ENCODE measurements at regions not wholly inside any gene's neighbourhood (a gene's known extent, or its start where the extent isn't known, plus 50 kb on each side); places are given as distances from the start of the nearest gene placed in this dataset.
"Not testable (repeated sequence)": the region's sequence is repeated elsewhere in the genome, so short reads cannot be mapped to it uniquely, and the experiment has no call there.

DNA sequence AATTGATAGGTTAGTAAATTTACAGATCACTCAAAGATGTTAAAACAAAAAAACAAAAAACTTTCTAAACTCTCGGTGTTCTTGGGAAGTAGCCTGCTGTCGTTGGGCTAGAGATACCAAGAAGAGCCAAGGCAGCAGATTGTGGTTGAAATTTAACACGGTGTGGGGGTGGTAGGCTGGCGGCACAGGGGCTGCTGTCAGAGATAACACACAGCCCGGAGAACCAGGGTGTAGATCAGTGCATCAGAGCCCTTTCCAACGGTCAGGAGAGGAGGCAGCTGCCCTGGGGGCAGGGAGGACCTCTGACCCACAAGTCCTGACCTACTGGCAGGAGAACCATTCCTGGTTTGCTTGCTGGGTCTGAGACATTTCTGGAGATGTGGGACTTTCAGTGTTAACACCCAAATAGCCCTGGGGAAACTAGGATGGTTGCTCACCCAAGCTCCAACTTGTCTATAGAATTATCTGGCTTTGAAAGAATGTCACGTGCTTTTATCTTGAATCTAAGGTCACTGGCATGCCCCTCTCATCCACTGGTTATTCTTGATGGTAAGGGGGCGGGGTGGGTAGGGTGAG, 205.2 kb upstream of the PLGLB2 start:
- DNase-seq (ENCODE audit: low read depth): peak; percentile 2

DNA sequence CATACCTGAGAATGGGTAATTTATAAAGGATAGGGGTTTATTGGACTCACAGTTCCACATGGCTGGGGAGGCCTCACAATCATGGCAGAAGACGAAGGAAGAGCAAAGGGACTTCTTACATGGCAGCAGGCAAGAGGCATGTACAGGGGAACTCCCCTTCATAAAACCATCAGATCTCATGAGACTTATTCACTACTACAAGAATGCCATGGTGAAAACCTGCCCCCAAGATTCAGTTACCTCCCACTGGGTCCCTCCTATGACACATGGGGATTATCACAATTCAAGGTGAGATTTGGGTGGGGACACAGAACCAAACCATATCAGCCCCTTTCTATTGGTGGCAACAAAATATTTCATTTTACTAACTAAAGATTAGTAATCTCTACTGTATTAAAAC, 204.1 kb upstream of the PLGLB2 start:
- DNase-seq (ENCODE audit: low read depth): not testable (repeated sequence)

DNA sequence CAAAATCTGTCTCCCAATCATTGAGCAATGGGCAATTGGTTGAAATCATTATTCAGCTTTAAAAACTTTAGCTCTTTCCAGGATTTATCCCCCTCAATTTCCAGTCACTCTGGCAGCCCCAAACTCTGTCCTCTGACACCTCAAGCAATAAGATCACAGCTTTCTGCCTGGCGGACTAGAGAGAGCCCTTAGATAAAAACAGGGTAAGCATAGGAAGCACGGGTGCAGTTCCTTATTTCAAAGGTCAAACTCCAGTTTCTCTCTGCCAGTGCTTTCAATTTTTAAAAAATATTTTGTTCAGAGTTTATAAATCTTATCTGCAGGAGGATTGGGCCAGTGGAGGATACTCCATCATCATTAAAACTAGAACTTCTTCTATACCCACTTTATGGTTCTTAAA, 200.8 kb upstream of the PLGLB2 start:
- DNase-seq (ENCODE audit: low read depth): not testable (repeated sequence)

DNA sequence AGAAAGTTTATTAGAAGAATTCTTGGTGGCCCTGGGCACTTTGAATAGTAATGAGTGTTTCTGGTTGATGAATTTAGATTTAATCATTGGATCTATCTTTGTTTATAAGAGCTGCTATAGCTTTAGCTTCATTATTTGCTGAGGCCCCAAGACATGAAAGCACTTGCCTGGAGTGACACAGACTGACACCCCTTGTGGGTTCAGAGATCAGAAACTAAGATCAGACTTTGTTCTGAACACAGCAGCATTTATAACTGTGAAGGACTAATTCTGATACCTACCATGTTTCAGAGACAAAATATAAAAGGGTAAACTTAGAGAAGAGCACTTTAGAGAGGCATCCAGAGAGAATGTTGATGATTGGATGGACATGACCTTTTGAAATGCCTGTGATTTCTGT, 199.9 kb upstream of the PLGLB2 start:
- DNase-seq (ENCODE audit: low read depth): not testable (repeated sequence)

DNA sequence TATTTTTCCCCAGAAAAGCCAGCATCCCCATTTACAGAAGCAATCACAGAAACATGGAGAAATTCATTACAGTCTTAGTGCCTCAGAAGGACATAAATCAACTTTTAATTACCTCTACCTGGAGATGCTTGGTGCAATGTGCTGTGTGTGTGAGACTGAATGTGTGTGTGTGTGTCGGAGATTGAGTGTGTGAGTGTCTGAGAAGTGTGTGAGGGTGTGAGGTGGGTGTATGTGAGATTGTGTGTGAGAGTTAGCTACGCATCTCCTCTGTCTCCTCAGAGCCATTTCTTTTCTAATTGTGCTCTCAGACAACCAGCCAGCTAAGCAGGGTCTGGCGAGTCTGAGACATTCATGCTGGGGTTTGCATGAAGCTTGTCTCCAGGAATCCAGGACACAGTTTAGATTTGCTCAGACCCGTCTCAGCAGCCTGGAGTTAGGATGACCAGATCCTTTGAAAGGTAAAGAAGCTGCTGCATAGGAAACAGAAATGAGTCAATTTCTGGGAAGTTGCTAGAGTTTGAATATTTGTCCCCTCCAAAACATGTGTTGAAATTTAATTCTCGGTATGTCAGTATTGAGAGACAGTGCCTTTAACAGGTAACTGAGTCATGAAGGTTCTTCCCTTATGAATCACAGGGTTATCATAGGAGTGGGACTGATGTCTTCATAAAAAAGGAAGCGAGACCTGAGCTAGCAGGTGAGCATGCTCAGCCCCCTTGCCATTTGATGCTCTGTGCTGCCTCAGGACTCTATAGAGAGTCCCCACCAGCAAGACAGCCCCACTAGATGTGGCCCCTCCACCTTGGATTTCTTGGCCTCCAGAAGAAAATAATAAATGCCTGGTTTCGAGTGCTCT, 199.0 kb upstream of the PLGLB2 start:
- not testable (repeated sequence) for DNase-seq (ENCODE audit: low read depth)

DNA sequence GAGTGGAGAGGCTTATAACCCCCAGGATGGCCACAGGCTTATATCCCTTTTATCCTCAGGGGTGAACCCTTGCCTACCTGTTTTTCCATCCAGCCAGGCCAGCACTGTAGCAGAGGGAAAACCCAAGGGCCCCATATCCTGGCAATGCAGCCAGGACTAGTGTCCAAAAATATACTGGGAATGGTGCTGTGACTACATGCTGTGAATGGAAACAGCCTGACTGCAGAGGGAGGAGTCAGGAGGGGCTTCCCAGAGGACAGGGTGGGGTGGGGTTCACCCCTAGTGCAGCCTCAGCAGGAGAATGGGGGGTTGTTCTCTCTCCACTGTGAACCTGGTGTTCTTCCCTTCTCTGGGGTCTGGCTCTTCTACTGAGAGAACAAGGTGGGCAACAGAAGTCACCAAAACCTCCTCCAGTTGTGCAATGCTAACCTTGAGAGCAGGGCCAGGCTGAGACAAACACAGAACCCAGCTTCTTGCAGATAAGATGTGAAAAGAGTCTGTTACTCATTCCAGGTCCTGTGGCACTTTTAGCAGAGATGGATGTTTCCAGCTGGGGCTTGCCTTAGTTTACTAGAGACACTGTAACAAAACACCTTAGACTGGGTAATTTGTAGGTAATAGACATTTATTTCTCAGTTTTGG, 198.2 kb upstream of the PLGLB2 start:
- not testable (repeated sequence) for DNase-seq (ENCODE audit: low read depth)

DNA sequence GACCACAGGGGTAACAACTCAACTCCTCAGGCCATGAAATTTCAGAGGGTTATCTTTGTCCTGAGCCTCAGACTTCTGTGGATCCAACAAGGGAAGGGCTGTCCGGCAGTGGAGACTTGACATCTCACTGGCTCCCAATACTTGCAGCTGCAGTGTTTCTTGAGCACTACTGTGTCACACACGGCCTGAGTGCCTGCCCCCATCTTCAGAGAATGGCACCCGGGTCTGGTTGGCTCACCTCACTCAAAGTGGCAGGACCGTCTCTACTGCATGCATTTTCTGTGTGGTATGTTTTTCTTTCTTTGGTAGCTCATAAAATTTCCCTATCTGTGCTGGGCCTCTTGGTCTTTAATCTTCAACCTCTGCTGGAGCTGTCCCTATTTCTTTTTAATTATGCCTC, 193.2 kb upstream of the PLGLB2 start:
- DNase-seq (ENCODE audit: low read depth): not testable (repeated sequence)

DNA sequence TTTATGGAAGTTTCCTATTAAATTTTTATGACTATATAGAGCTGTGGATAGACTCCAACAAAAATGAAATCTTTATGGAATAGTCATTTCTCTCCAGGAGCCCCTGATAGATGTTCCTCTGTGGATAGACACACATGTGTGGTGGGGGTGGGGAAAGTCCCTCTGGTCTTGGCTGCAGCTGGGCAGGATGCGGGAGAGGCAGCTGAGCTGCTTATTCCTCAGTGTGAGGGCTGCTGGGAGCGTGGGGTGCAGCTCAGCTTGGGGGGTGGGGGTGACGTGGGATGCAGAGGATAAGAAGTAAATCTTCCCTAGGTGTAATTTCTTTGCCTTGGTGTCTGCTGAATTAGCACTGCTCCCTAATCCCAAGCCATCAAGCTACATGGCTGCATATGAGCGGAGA, 192.8 kb upstream of the PLGLB2 start:
- not testable (repeated sequence) for DNase-seq (ENCODE audit: low read depth)

DNA sequence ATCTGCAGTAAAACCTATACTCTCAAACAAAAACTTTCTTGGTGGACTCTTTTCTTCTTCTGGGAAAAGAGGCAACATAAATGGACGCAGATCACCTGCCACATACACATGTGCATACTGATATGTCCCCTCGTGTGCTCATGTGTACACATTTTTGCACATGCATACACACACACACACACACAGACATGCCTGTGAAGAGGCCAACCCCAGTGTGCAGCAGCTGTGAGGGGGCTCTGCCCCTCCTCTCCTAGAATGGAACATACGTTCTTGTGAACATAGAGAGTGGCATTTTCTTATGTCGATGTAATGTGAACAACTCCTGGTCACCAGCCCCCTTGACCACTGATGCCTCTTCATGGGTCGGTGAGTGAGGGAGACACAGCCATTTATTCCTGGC, 188.9 kb upstream of the PLGLB2 start:
- DNase-seq (ENCODE audit: low read depth): not testable (repeated sequence)

DNA sequence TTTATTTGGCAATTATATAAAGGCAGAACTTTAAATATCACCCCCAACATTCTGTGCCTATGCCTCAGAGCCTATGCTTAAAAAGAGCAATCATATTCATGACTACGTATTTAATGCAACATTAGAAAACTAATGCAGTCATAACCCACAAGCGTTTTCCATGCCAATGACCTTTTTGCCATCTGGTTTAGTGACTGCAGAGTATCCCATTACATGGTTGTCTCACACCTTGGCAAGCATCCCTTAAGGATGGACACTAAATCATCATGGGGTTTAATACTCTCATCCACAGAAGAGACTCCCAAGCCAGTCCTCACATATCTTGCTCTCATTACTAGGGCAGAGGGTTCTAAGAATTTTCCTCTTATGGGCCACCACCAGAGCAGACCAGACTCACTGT, 188.2 kb upstream of the PLGLB2 start:
- not testable (repeated sequence) for DNase-seq (ENCODE audit: low read depth)

DNA sequence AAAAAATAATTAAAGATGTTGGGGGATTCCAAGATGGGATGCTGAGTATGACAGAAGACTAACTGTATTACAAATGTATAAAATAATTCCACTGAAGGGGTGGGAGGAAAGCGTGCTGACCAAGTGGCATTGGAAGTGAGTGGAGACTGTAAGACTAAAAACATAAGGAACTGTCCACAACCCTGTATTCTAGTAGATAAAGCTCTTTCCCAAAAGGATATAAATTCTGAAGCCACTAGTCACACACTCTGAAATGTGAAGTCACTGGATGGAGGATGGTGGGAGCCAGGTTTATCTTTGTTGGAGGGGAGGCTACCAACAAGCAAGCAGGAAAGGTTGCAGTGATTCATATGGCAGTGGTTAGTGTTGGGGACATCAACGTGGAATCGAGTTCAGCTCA, 182.8 kb upstream of the PLGLB2 start:
- DNase-seq (ENCODE audit: low read depth): not testable (repeated sequence)

DNA sequence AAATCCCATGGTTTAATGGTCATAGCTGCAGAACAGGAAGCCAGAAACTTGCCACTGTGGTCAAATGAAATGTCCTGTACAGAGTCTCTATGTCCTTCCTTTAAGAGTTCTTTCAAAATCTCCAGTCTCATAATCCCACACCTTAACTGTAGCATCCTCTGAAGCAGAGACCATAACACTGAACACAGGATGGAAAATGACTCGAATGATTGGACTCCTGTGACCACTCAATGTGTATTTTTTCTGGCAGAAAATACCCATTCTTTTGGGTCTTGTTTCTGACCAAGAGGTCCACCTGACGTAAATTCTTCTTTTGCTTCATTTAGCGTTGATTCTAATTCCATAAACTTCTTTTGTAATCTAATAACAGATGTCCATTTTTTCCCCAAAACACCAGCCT, 181.4 kb upstream of the PLGLB2 start:
- DNase-seq (ENCODE audit: low read depth): not testable (repeated sequence)

DNA sequence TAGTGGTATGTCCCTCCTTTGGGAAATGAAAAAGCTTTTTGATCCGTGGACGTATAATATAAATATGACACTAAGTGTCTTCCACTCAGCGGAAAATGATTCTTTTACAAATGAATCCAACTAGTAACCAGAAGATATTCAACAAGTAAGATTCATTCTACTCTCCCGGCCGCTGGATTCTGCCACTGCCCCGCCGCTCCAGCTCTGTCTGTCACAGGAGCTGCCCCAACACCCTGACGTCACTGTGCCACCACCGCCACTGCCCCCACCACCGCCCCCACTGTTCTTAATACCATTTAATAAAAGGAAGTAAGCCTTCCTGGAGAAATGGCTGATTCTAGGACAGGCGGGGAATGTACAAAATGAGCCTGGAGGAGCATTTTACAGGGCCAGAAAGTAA, 180.8 kb upstream of the PLGLB2 start:
- not testable (repeated sequence) for DNase-seq (ENCODE audit: low read depth)

DNA sequence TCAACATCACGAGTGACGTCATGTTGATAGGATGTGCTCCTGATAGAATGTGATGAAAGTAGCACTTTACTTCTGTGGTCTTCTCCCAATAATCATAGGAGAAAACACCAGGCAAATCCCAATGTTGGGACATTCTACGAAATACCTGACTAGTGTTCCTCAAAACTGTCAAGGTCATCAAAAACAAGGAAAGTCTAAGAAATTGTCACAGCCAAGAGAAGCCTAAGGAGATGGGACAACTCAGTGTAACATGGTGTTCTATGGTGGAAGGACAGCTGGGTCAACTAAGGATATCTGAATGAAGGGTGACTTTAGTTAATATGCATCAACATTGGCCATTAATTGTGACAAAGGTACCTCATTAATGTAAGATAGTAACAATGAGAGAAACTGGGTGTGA, 180.0 kb upstream of the PLGLB2 start:
- DNase-seq (ENCODE audit: low read depth): not testable (repeated sequence)

DNA sequence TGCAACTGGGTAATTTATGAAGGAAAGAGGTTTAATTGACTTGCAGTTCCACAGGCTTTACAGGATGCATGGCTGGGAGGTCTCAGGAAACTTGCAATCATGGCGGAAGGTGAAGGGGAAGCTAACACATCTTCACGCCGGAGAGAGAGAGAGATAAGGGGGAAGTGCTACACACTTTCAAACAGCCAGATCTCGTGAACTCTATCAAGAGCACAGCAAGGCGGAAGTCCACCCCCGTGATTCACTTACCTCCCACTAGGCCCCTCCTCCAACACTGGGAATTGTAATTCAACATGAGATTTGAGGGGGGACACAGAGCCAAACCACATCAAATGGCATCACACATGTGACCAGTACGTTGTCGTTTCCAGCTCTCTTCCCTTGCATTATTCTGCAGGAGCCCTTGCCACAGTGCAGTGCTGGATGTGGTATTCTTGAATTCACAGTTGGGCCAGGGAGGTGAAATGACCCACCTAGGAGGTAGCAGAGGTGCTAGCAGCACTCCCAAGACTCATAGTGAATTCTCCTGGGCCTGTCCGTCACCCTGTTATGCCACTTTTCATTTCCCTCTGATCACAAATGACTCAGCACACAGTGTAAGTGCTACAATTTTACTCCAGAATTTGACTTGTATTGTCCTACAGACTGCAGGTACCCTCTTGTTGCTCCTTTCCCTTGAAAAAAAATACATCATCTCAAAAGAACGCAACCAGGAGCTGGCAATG, 179.2 kb upstream of the PLGLB2 start:
- not testable (repeated sequence) for DNase-seq (ENCODE audit: low read depth)

DNA sequence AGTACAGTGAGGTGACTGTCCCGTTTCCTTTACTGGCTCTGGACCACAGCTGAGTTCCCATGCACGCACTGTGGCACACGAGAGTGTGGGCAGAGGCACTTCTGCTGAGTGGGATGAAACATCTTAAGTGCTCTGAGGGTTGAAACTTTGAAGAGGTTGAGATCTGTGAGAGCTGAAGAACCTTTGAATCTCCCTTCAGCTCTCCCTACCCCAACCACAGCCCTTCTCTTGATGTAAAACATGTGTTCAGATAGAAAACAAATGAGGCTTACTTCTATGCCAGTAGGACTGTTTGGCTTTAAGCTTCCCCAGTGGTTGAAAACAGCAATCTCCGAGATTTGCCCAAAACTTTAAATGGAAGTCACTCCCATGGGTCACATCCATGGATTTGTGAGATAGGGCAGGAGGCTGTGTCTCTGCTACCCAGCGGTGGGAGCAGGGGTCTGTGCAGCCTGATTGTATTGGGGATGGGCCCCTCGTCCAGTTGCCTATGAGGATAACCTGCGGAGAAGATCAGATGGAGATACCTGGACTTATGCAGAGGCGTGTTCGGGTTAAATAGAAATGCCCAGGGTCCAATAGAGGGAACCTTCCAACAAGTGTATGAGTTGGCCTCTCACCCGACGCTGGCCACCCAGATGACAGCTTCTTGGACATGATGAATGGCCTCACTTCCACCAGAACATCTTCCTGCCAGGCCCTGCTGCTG, 178.0 kb upstream of the PLGLB2 start:
- DNase-seq (ENCODE audit: low read depth): not testable (repeated sequence)

DNA sequence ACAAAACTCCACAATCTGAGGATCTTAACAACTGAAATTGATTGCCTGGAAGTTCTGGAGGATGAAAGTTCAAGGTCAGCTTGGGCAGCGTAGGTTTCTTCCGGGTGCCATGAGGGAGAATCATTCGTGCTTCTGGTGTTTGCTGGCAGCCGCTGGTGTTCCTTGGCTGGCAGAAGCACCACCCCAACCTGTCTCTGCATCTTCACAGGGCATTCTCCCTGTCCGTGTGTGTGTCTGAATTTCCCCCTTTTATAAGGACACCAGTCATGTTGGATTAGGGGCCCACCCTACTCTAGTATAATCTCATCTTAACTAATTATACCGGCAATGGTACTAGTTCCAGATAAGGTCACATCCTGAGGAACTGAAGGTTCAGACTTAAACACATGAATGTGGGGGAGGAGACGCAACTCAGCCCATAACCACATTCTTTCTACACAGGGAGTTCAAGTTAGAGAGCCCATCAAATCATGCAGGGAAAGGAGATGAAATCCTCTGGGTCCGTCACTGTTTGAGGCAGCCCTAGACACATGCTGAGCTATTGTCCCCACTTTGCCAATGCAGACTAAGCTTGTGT, 175.9 kb upstream of the PLGLB2 start:
- not testable (repeated sequence) for DNase-seq (ENCODE audit: low read depth)

DNA sequence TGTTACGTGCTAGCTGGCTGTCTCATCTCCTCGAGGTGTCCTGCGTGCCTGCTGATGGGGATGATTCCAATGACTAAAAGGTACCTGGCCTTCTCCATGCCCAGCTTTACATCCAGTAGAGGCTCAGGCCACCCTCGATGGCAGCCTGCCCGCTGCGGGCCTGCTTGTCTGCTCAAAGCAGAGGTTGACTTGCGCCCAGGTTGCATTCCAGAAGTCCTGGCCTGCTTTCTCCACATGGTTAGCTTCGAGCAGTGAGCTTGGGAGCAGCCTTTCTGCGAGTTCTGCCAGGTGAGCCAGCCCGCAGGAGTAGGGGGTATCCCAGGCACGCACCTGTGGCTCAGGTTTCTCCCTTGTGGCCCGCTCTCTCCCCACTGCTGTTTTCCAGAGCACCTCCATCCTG, 175.0 kb upstream of the PLGLB2 start:
- not testable (repeated sequence) for DNase-seq (ENCODE audit: low read depth)

DNA sequence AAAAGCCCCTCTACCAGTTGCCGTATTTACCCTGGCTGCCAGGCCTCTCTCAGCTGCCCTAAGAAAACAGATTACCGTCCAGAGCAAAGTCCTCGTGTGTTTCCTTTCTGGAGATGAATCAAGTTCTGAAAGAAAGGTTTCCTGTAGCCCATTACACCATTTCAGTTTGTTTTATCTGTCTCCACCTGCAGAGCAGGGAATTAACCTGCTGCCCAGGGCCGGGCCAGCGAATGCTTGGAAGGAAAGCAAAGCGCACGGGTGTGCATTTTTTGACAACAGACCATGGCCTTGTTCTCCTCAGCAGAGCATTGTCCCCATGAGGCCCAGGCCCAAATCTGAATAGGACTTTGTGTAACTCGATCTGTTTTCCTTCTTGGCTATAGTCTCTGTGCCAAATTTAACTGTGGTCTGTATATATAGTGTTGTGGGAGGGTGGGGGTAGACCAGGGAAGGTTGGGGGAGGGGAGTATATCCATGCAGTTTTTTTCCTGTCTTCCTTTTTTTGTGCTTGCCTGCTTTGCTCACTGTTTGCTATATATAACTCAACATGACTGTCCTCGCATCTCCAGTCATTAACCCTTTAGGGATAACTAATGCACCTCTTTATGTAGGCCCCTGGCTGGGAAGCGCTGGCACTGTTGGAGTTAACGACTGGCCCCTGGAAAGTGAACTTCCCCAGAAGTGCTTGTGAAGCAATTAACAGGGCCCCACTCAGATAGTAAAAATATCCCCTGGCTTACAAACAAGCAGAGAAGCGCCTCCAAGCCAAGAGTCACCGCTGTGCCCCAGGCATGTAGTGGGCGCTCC, 174.3 kb upstream of the PLGLB2 start:
- not testable (repeated sequence) for DNase-seq (ENCODE audit: low read depth)
